HEK293 (cell line): ENCODE measurements at regions not wholly inside any gene's neighbourhood (a gene's known extent, or its start where the extent isn't known, plus 50 kb on each side); places are given as distances from the start of the nearest gene placed in this dataset.
A peak's percentile ranks its signal among the peaks of the same experiment; 100 is the strongest.

Experiments used
- CTCF ChIA-PET: fragments of 350-600 bp; formaldehyde crosslinking; extraction: SDS; loops from one replicate; lab custom pipeline; 2021; ENCODE audit warnings: antibody characterized with exemption; lab: Yijun Ruan, JAX
- POLR2A ChIA-PET: fragments of 300-600 bp; formaldehyde crosslinking; extraction: SDS; loops from one replicate; lab custom pipeline; 2020; ENCODE audit warnings: antibody characterized with exemption, inconsistent platforms; lab: Yijun Ruan, JAX
- H3K27ac ChIP-seq: fragments of 200-500 bp; sonication (Bioruptor generic); 2 replicates; pipeline ENCODE4 v1.5.1; 2014; ENCODE audit warnings: low read depth, low read length, control low read depth, inconsistent platforms; ENCODE audit errors: extremely low read depth
- H3K36me3 ChIP-seq, 2 experiments: fragments of 200-500 bp in 1 of 2; sonication (Bioruptor generic) in 1 of 2; 1 replicate in 1 of 2; 2 replicates in 1 of 2; pipeline ENCODE4 v1.5.1; 2014 to 2017; ENCODE audit warnings: inconsistent platforms in 2 of 2, low read length in 2 of 2; ENCODE audit not compliant: control insufficient read depth in 2 of 2, insufficient read depth in 1 of 2
- H3K4me1 ChIP-seq: fragments of 200-500 bp; sonication (Bioruptor generic); 2 replicates; pipeline ENCODE4 v1.5.1; 2014; ENCODE audit warnings: mild to moderate bottlenecking, low read length, inconsistent platforms; ENCODE audit not compliant: control insufficient read depth, insufficient read depth
- H3K4me3 ChIP-seq: 2 replicates; pipeline ENCODE4 v1.5.1; 2011; ENCODE audit warnings: low read depth, mild to moderate bottlenecking, control low read depth, low read length, moderate library complexity
- H3K9me3 ChIP-seq: fragments of 200-500 bp; sonication (Bioruptor generic); 2 replicates; pipeline ENCODE4 v1.5.1; 2014; ENCODE audit warnings: low read depth, low read length, inconsistent platforms; ENCODE audit not compliant: control insufficient read depth, insufficient read depth
- GLIS2 ChIP-seq: fragments of 450-650 bp; formaldehyde crosslinking; IDR thresholded peaks from 2 replicates; pipeline ENCODE4 v1.5.1; 2016; ENCODE audit warnings: missing biosample characterization, missing genetic modification characterization
- HOXD13 ChIP-seq: sonication (generic); formaldehyde crosslinking; IDR thresholded peaks from 2 replicates; pipeline ENCODE4 v1.8.0; 2022; ENCODE audit warnings: missing genetic modification reagents, borderline replicate concordance
- KLF16 ChIP-seq: fragments of 450-650 bp; formaldehyde crosslinking; IDR thresholded peaks from 2 replicates; pipeline ENCODE4 v1.5.1; 2017; ENCODE audit warnings: missing biosample characterization, missing genetic modification characterization
- OVOL3 ChIP-seq: fragments of 450-650 bp; formaldehyde crosslinking; IDR thresholded peaks from 2 replicates; pipeline ENCODE4 v1.5.1; 2016; ENCODE audit warnings: missing biosample characterization, missing genetic modification characterization
- TSHZ1 ChIP-seq: fragments of 450-650 bp; formaldehyde crosslinking; IDR thresholded peaks from 2 replicates; pipeline ENCODE4 v1.5.1; 2016; ENCODE audit warnings: missing biosample characterization, missing genetic modification characterization, borderline replicate concordance
- ZNF18 ChIP-seq: fragments of 450-650 bp; formaldehyde crosslinking; IDR thresholded peaks from 2 replicates; pipeline ENCODE4 v1.5.1; 2016; ENCODE audit warnings: missing biosample characterization, missing genetic modification characterization
- ZNF202 ChIP-seq: fragments of 450-650 bp; formaldehyde crosslinking; IDR thresholded peaks from 2 replicates; pipeline ENCODE4 v1.5.1; 2016; ENCODE audit warnings: missing biosample characterization, missing genetic modification characterization, borderline replicate concordance
- ZNF223 ChIP-seq: fragments of 450-650 bp; formaldehyde crosslinking; IDR thresholded peaks from 2 replicates; pipeline ENCODE4 v1.5.1; 2016; ENCODE audit warnings: missing biosample characterization, missing genetic modification characterization
- ZNF280C ChIP-seq: fragments of 450-650 bp; formaldehyde crosslinking; IDR thresholded peaks from 2 replicates; pipeline ENCODE4 v1.5.1; 2016; ENCODE audit warnings: missing biosample characterization, missing genetic modification characterization
- ZNF433 ChIP-seq: fragments of 450-650 bp; formaldehyde crosslinking; IDR thresholded peaks from 2 replicates; pipeline ENCODE4 v1.5.1; 2016; ENCODE audit warnings: missing biosample characterization, missing genetic modification characterization, low read depth
- ZNF513 ChIP-seq: fragments of 450-650 bp; IDR thresholded peaks from 2 replicates; pipeline ENCODE4 v1.5.1; 2018; ENCODE audit warnings: missing biosample characterization, missing genetic modification characterization
- ZNF530 ChIP-seq: fragments of 450-650 bp; formaldehyde crosslinking; IDR thresholded peaks from 2 replicates; pipeline ENCODE4 v1.5.1; 2016; ENCODE audit warnings: low read depth, missing biosample characterization, missing genetic modification characterization
- ZNF548 ChIP-seq: fragments of 450-650 bp; formaldehyde crosslinking; IDR thresholded peaks from 2 replicates; pipeline ENCODE4 v1.5.1; 2016; ENCODE audit warnings: missing biosample characterization, missing genetic modification characterization
- ZNF677 ChIP-seq: fragments of 450-650 bp; IDR thresholded peaks from 2 replicates; pipeline ENCODE4 v1.5.0; 2018; ENCODE audit warnings: missing biosample characterization, mild to moderate bottlenecking, missing genetic modification characterization, moderate library complexity
- ZNF785 ChIP-seq: fragments of 450-650 bp; formaldehyde crosslinking; IDR thresholded peaks from 2 replicates; pipeline ENCODE4 v1.5.1; 2016; ENCODE audit warnings: missing biosample characterization, missing genetic modification characterization
- ZNF791 ChIP-seq: fragments of 450-650 bp; formaldehyde crosslinking; IDR thresholded peaks from 2 replicates; pipeline ENCODE4 v1.5.1; 2016; ENCODE audit warnings: missing biosample characterization, missing genetic modification characterization
- ZSCAN23 ChIP-seq: fragments of 450-650 bp; formaldehyde crosslinking; IDR thresholded peaks from 2 replicates; pipeline ENCODE4 v1.5.1; 2016; ENCODE audit warnings: missing biosample characterization, missing genetic modification characterization
- TF ChIP-seq, protein P1 (sequence below): fragments of 450-650 bp; formaldehyde crosslinking; IDR thresholded peaks from 2 replicates; pipeline ENCODE4 v1.5.1; 2016; ENCODE audit warnings: missing biosample characterization, missing genetic modification characterization
- TF ChIP-seq, protein P2 (sequence below): fragments of 450-650 bp; formaldehyde crosslinking; IDR thresholded peaks from 2 replicates; pipeline ENCODE4 v1.5.1; 2017; ENCODE audit warnings: missing biosample characterization, mild to moderate bottlenecking, missing genetic modification characterization, moderate library complexity

- TF ChIP-seq, protein P1, sequence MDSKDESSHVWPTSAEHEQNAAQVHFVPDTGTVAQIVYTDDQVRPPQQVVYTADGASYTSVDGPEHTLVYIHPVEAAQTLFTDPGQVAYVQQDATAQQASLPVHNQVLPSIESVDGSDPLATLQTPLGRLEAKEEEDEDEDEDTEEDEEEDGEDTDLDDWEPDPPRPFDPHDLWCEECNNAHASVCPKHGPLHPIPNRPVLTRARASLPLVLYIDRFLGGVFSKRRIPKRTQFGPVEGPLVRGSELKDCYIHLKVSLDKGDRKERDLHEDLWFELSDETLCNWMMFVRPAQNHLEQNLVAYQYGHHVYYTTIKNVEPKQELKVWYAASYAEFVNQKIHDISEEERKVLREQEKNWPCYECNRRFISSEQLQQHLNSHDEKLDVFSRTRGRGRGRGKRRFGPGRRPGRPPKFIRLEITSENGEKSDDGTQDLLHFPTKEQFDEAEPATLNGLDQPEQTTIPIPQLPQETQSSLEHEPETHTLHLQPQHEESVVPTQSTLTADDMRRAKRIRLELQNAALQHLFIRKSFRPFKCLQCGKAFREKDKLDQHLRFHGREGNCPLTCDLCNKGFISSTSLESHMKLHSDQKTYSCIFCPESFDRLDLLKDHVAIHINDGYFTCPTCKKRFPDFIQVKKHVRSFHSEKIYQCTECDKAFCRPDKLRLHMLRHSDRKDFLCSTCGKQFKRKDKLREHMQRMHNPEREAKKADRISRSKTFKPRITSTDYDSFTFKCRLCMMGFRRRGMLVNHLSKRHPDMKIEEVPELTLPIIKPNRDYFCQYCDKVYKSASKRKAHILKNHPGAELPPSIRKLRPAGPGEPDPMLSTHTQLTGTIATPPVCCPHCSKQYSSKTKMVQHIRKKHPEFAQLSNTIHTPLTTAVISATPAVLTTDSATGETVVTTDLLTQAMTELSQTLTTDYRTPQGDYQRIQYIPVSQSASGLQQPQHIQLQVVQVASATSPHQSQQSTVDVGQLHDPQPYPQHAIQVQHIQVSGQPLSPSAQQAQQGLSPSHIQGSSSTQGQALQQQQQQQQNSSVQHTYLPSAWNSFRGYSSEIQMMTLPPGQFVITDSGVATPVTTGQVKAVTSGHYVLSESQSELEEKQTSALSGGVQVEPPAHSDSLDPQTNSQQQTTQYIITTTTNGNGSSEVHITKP (tag by site-specific recombination) = 0 out of 2 replicates have a peak, but pooled peaks have one; percentile 9
Measured at GRCh38 chr1:63010913-63011660, 227.2 kb downstream of the ATG4C start (continued).

GRCh38 chr1:63012339-63012738 is 228.4 kb downstream of the ATG4C start:
- TF ChIP-seq TSHZ1 (tag by site-specific recombination) (no peak), ZNF513 (no peak), ZNF223 (tag by site-specific recombination) (no peak), ZNF202 (tag by site-specific recombination) (no peak), OVOL3 (tag by site-specific recombination) (no peak), ZNF18 (tag by site-specific recombination) (no peak), ZNF433 (no peak), ZSCAN23 (tag by site-specific recombination) (no peak), ZNF785 (tag by site-specific recombination) (no peak), GLIS2 (tag by site-specific recombination) (no peak), HOXD13 (CRISPR knock-in tag) (no peak), ZNF548 (tag by site-specific recombination) (no peak), ZNF530 (no peak), KLF16 (no peak), ZNF280C (no peak), ZNF791 (no peak), ZNF677 (tag by site-specific recombination) (no peak)
- TF ChIP-seq, protein P2, sequence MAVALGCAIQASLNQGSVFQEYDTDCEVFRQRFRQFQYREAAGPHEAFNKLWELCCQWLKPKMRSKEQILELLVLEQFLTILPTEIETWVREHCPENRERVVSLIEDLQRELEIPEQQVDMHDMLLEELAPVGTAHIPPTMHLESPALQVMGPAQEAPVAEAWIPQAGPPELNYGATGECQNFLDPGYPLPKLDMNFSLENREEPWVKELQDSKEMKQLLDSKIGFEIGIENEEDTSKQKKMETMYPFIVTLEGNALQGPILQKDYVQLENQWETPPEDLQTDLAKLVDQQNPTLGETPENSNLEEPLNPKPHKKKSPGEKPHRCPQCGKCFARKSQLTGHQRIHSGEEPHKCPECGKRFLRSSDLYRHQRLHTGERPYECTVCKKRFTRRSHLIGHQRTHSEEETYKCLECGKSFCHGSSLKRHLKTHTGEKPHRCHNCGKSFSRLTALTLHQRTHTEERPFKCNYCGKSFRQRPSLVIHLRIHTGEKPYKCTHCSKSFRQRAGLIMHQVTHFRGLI (tag by site-specific recombination) = no peak
- TF ChIP-seq, all 188 proteins: peak for 0
- POLR2A ChIA-PET = no interaction called here
- H3K36me3 ChIP-seq = no peaks in the 10 kb centered on the region
- no peak overlapping the region for H3K27ac ChIP-seq
- CTCF ChIA-PET = no interaction called here
- H3K9me3 ChIP-seq = no peaks in the 10 kb centered on the region
- H3K4me3 ChIP-seq = no peak overlapping the region
- H3K4me1 ChIP-seq = no peaks in the 10 kb centered on the region
